OCI-LY1 (cell line): ENCODE measurements at regions not wholly inside any gene's neighbourhood (a gene's known extent, or its start where the extent isn't known, plus 50 kb on each side); places are given as distances from the start of the nearest gene placed in this dataset.

ENCODE experiments used
- CTCF ChIP-seq: fragments of 200-600 bp; sonication (generic), shearing (Covaris generic); IDR thresholded peaks from 2 replicates; pipeline ENCODE4 v1.5.1; 2017; ENCODE audit warnings: mild to moderate bottlenecking, antibody characterized with exemption, low read length, moderate library complexity, mixed read lengths
- EZH2 ChIP-seq: fragments of 200-600 bp; sonication (generic), shearing (Covaris generic); IDR thresholded peaks from 2 replicates; pipeline ENCODE4 v1.8.0; 2017; ENCODE audit warnings: borderline replicate concordance, mixed run types, mild to moderate bottlenecking, antibody characterized with exemption, low read length, moderate library complexity, mixed read lengths

- TF ChIP-seq CTCF (no peak), EZH2 (no peak)
Measured at GRCh38 chr5:124276166-124276565, 470.3 kb downstream of the ZNF608 start.
